IMR-90 (cell line): ENCODE measurements at regions not wholly inside any gene's neighbourhood (a gene's known extent, or its start where the extent isn't known, plus 50 kb on each side); places are given as distances from the start of the nearest gene placed in this dataset.

Experiments used
- ATAC-seq: fragments of 200-7000 bp; cut with Tn5 transposase; 2 replicates; pipeline ENCODE4 v1.9.1; 2020; ENCODE audit warnings: low read depth, mild to moderate bottlenecking, moderate library complexity
- BruUV-seq: library from RNA; stranded (reverse); fragments of 400-500 nt; replicated peaks from 2 replicates; lab custom pipeline; 2021; lab: Mats Ljungman, UMichigan
- CTCF ChIA-PET: fragments of 300-600 bp; formaldehyde crosslinking; extraction: SDS; loops from one replicate; lab custom pipeline; 2021; ENCODE audit warnings: antibody characterized with exemption; lab: Yijun Ruan, JAX
- POLR2A ChIA-PET: fragments of 300-600 bp; sonication (Branson Sonifier 250); formaldehyde crosslinking; loops from one replicate; lab custom pipeline; 2022; ENCODE audit warnings: antibody characterized with exemption; ENCODE audit not compliant: unreplicated experiment; lab: Charles Lee
- DNase-seq: peaks from one replicate; pipeline ENCODE4 v3.0.0; 2013
- H2AFZ ChIP-seq: replicated peaks from 2 replicates; pipeline ENCODE3; 2013; ENCODE audit warnings: low read length, mild to moderate bottlenecking; ENCODE audit not compliant: poor library complexity
- H2AK5ac ChIP-seq: 2 replicates; pipeline ENCODE4 v1.6.1; 2013; ENCODE audit warnings: low read depth, low read length, inconsistent platforms
- H2AK9ac ChIP-seq: replicated peaks from 2 replicates; pipeline ENCODE3; 2013; ENCODE audit warnings: mild to moderate bottlenecking, low read depth, low read length, moderate library complexity; ENCODE audit not compliant: poor library complexity
- H2BK120ac ChIP-seq: 2 replicates; pipeline ENCODE4 v1.6.1; 2013; ENCODE audit warnings: low read depth, low read length, inconsistent platforms
- H2BK15ac ChIP-seq: 3 replicates; pipeline ENCODE4 v1.6.1; 2013; ENCODE audit warnings: low read depth, low read length, inconsistent platforms
- H2BK20ac ChIP-seq: 2 replicates; pipeline ENCODE4 v1.6.1; 2013; ENCODE audit warnings: low read depth, mild to moderate bottlenecking, inconsistent platforms, low read length, moderate library complexity
- H2BK5ac ChIP-seq: 2 replicates; pipeline ENCODE4 v1.6.1; 2013; ENCODE audit warnings: mild to moderate bottlenecking, low read depth, low read length, inconsistent platforms; ENCODE audit not compliant: poor library complexity, severe bottlenecking
- H3K14ac ChIP-seq: replicated peaks from 2 replicates; pipeline ENCODE4 v1.6.1; 2013; ENCODE audit warnings: low read depth, low read length, inconsistent platforms
- H3K18ac ChIP-seq: 2 replicates; pipeline ENCODE4 v1.6.1; 2013; ENCODE audit warnings: low read depth, low read length, control low read depth
- H3K23ac ChIP-seq: 2 replicates; pipeline ENCODE4 v1.6.1; 2013; ENCODE audit warnings: low read depth, low read length, inconsistent platforms
- H3K27ac ChIP-seq: 2 replicates; pipeline ENCODE4 v1.5.1; 2013; ENCODE audit warnings: mild to moderate bottlenecking, control low read depth, low read length; ENCODE audit not compliant: insufficient read depth
- H3K27me3 ChIP-seq: 2 replicates; pipeline ENCODE4 v1.6.1; 2013; ENCODE audit warnings: low read length; ENCODE audit not compliant: control insufficient read depth, insufficient read depth
- H3K36me3 ChIP-seq: 2 replicates; pipeline ENCODE4 v1.6.1; 2013; ENCODE audit warnings: low read length, mixed read lengths; ENCODE audit not compliant: control insufficient read depth, insufficient read depth
- H3K4ac ChIP-seq: 2 replicates; pipeline ENCODE4 v1.6.1; 2013; ENCODE audit warnings: low read depth, low read length, inconsistent platforms
- H3K4me1 ChIP-seq: 2 replicates; pipeline ENCODE4 v1.6.1; 2013; ENCODE audit warnings: low read length, mixed read lengths; ENCODE audit not compliant: control insufficient read depth, insufficient read depth
- H3K4me2 ChIP-seq: 2 replicates; pipeline ENCODE4 v1.6.1; 2013; ENCODE audit warnings: low read depth, mild to moderate bottlenecking, control low read depth, low read length, moderate library complexity
- H3K4me3 ChIP-seq: 2 replicates; pipeline ENCODE4 v1.5.1; 2013; ENCODE audit warnings: low read depth, mild to moderate bottlenecking, control low read depth, low read length, moderate library complexity; ENCODE audit not compliant: insufficient read depth
- H3K56ac ChIP-seq: 2 replicates; pipeline ENCODE4 v1.6.1; 2013; ENCODE audit warnings: low read length, inconsistent platforms; ENCODE audit not compliant: insufficient read depth; ENCODE audit errors: extremely low read depth
- H3K79me1 ChIP-seq, 2 experiments: 2 replicates each; pipeline ENCODE4 v1.6.1; 2013; ENCODE audit warnings: low read length in 2 of 2, inconsistent platforms in 1 of 2, low read depth in 1 of 2
- H3K9ac ChIP-seq: 2 replicates; pipeline ENCODE4 v1.6.1; 2013; ENCODE audit warnings: low read depth, low read length, control low read depth
- H3K9me1 ChIP-seq: 2 replicates; pipeline ENCODE4 v1.6.1; 2013; ENCODE audit warnings: low read length, inconsistent platforms; ENCODE audit not compliant: insufficient read depth
- H3K9me3 ChIP-seq: 2 replicates; pipeline ENCODE4 v1.6.1; 2013; ENCODE audit warnings: low read length; ENCODE audit not compliant: control insufficient read depth, insufficient read depth
- H4K20me1 ChIP-seq: 2 replicates; pipeline ENCODE4 v1.6.1; 2013; ENCODE audit warnings: low read length, inconsistent platforms; ENCODE audit not compliant: insufficient read depth
- H4K5ac ChIP-seq: 2 replicates; pipeline ENCODE4 v1.6.1; 2013; ENCODE audit warnings: mild to moderate bottlenecking, low read depth, low read length, control low read depth
- H4K8ac ChIP-seq, 2 experiments: 2 replicates each; pipeline ENCODE4 v1.6.1; 2013; ENCODE audit warnings: low read depth in 2 of 2, low read length in 2 of 2, control low read depth in 1 of 2, inconsistent platforms in 1 of 2
- H4K91ac ChIP-seq: 2 replicates; pipeline ENCODE4 v1.6.1; 2013; ENCODE audit warnings: low read depth, low read length, inconsistent platforms; ENCODE audit not compliant: insufficient read depth
- BHLHE40 ChIP-seq: fragments of 150-350 bp; IDR thresholded peaks from 2 replicates; pipeline ENCODE4 v1.6.1; 2016; ENCODE audit warnings: mild to moderate bottlenecking, low read depth, low read length
- CEBPB ChIP-seq: IDR thresholded peaks from 2 replicates; pipeline ENCODE4 v1.6.1; 2012; ENCODE audit warnings: low read depth, low read length, improper control_type of control experiment
- CHD1 ChIP-seq: IDR thresholded peaks from 2 replicates; pipeline ENCODE4 v1.6.1; 2012; ENCODE audit warnings: low read depth, low read length, improper control_type of control experiment
- ELK1 ChIP-seq: fragments of 150-350 bp; IDR thresholded peaks from 2 replicates; pipeline ENCODE4 v1.6.1; 2016; ENCODE audit warnings: low read depth, mild to moderate bottlenecking, low read length, moderate library complexity, borderline replicate concordance
- FOS ChIP-seq: fragments of 150-350 bp; IDR thresholded peaks from 2 replicates; pipeline ENCODE4 v1.6.1; 2016; ENCODE audit warnings: low read depth, low read length
- MAFK ChIP-seq: IDR thresholded peaks from 2 replicates; pipeline ENCODE4 v1.6.1; 2012; ENCODE audit warnings: low read depth, low read length, improper control_type of control experiment
- MAZ ChIP-seq: IDR thresholded peaks from 2 replicates; pipeline ENCODE4 v1.6.1; 2012; ENCODE audit warnings: low read depth, mild to moderate bottlenecking, low read length, improper control_type of control experiment, moderate library complexity, borderline replicate concordance
- MXI1 ChIP-seq: IDR thresholded peaks from 2 replicates; pipeline ENCODE4 v1.6.1; 2012; ENCODE audit warnings: low read depth, mild to moderate bottlenecking, low read length, moderate library complexity, borderline replicate concordance
- NFE2L2 ChIP-seq: fragments of 150-350 bp; IDR thresholded peaks from 2 replicates; pipeline ENCODE4 v1.6.1; 2016; ENCODE audit warnings: low read depth, mild to moderate bottlenecking, low read length
- POLR2A ChIP-seq: IDR thresholded peaks from 2 replicates; pipeline ENCODE4 v1.6.1; 2012; ENCODE audit warnings: mild to moderate bottlenecking, low read depth, low read length
- RAD21 ChIP-seq: IDR thresholded peaks from 2 replicates; pipeline ENCODE4 v1.6.1; 2012; ENCODE audit warnings: low read length, improper control_type of control experiment
- RCOR1 ChIP-seq: IDR thresholded peaks from 2 replicates; pipeline ENCODE4 v1.6.1; 2012; ENCODE audit warnings: mild to moderate bottlenecking, low read length, improper control_type of control experiment; ENCODE audit not compliant: insufficient replicate concordance
- RFX5 ChIP-seq: IDR thresholded peaks from 2 replicates; pipeline ENCODE4 v1.8.0; 2012; ENCODE audit warnings: low read depth, mild to moderate bottlenecking, low read length, moderate library complexity
- SMC3 ChIP-seq: fragments of 150-350 bp; IDR thresholded peaks from 2 replicates; pipeline ENCODE4 v1.6.1; 2016; ENCODE audit warnings: low read depth, mild to moderate bottlenecking, antibody characterized with exemption, low read length, moderate library complexity
- USF2 ChIP-seq: fragments of 150-350 bp; IDR thresholded peaks from 2 replicates; pipeline ENCODE4 v1.6.1; 2017; ENCODE audit warnings: mild to moderate bottlenecking, antibody characterized with exemption, low read length, low read depth
- WGBS, 2 experiments: methylation state at CpG; one replicate each; pipeline versions ENCODE4 v1.1.5 to v1.1.7; 2013; ENCODE audit warnings: missing lambda C conversion rate in 2 of 2; ENCODE audit not compliant: insufficient read length in 1 of 2; ENCODE audit errors: extremely low coverage in 2 of 2; 5-methylcytosine and 5-hydroxymethylcytosine counted together
- dilution Hi-C: fragments of 300-500 bp; cut with HindIII; formaldehyde crosslinking; loops from one replicate; pipeline ENCODE4 v1.14.3; 2018; ENCODE audit warnings: low sequenced_read_pairs; ENCODE audit not compliant: unreplicated experiment
- in situ Hi-C: fragments of 300-500 bp; cut with MboI; formaldehyde crosslinking; loops from 3 replicates; pipeline ENCODE4 v1.14.3; 2019; ENCODE audit warnings: low sequenced_read_pairs, inconsistent platforms, mixed read lengths
- intact Hi-C: fragments of 100-400 bp; cut with micrococcal nuclease; formaldehyde crosslinking; loops from 2 replicates; pipeline ENCODE4 v1.10.0; 2022
- TF ChIP-seq, protein P1 (sequence below): conservative IDR thresholded peaks from 2 replicates; pipeline ENCODE4 v1.5.1; 2012; ENCODE audit warnings: mild to moderate bottlenecking, low read depth, low read length, improper control_type of control experiment

DNA sequence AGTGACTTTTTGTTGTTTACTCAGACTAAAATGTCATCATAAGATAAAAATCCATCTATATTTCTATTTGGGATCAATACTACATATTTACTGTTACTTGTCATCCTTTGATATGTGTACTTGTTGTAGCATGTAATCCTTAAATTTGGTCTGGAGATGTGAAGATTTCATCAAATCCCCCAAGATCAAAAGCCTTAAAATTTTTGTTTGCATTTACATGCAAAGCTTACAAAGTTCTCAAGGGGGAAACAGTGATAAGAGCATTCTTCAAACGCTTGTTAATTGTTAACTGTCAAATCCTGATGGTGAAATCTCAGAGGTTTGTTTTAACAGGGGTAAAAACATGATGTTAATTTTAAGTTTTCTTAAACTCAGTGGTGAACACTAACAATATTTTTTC, 84.9 kb upstream of the SKAP2 start:
- H3K36me3 ChIP-seq: no peaks in the 10 kb centered on the region
- no peak overlapping the region for H2BK15ac ChIP-seq
- in situ Hi-C loops: no loop called here
- no peak overlapping the region for H3K4ac ChIP-seq
- H2BK120ac ChIP-seq: no peak overlapping the region
- H3K27me3 ChIP-seq: peaks cover 1% of the 10 kb centered on the region
- H2AK5ac ChIP-seq: no peak overlapping the region
- H2AFZ ChIP-seq: no peak overlapping the region
- H4K20me1 ChIP-seq: no peaks in the 10 kb centered on the region
- ChIA-PET CTCF (interaction anchor here (1.1 to 1.2 kb wide), 2 partner anchors 11 to 17 kb away, joined by 3 to 4 read pairs; no protein-coding TSS in a partner anchor), POLR2A (no interaction called here)
- no peaks in the 10 kb centered on the region for H3K9me3 ChIP-seq
- H3K56ac ChIP-seq: no peak overlapping the region
- no peaks in the 10 kb centered on the region for H3K79me1 ChIP-seq
- no TSS peak for BruUV-seq
- no CpG with 5 or more reads among the region's 1 CpG for WGBS, 2 experiments
- H3K4me3 ChIP-seq: no peak overlapping the region
- no peaks in the 10 kb centered on the region for H3K4me1 ChIP-seq
- H4K8ac ChIP-seq: no peak overlapping the region
- no peak overlapping the region for H3K23ac ChIP-seq
- DNase-seq (no peak), ATAC-seq (no peak)
- H3K14ac ChIP-seq: no peak overlapping the region
- H2AK9ac ChIP-seq: no peak overlapping the region
- H3K18ac ChIP-seq: no peak overlapping the region
- intact Hi-C loops: no loop called here
- no peak overlapping the region for H3K9ac ChIP-seq
- H3K4me2 ChIP-seq: no peak overlapping the region
- no peak overlapping the region for H4K5ac ChIP-seq
- no peak overlapping the region for H4K91ac ChIP-seq
- H3K27ac ChIP-seq: no peak overlapping the region
- no peak overlapping the region for H2BK5ac ChIP-seq
- no peak overlapping the region for H2BK20ac ChIP-seq
- dilution Hi-C loops: no loop called here
- TF ChIP-seq MXI1 (no peak), USF2 (no peak), MAZ (no peak), RFX5 (no peak), SMC3 (no peak), FOS (no peak), RCOR1 (no peak), CEBPB (no peak), RAD21 (no peak), NFE2L2 (no peak), CHD1 (no peak), BHLHE40 (no peak), POLR2A (no peak), ELK1 (no peak), MAFK (no peak)
- TF ChIP-seq, protein P1, sequence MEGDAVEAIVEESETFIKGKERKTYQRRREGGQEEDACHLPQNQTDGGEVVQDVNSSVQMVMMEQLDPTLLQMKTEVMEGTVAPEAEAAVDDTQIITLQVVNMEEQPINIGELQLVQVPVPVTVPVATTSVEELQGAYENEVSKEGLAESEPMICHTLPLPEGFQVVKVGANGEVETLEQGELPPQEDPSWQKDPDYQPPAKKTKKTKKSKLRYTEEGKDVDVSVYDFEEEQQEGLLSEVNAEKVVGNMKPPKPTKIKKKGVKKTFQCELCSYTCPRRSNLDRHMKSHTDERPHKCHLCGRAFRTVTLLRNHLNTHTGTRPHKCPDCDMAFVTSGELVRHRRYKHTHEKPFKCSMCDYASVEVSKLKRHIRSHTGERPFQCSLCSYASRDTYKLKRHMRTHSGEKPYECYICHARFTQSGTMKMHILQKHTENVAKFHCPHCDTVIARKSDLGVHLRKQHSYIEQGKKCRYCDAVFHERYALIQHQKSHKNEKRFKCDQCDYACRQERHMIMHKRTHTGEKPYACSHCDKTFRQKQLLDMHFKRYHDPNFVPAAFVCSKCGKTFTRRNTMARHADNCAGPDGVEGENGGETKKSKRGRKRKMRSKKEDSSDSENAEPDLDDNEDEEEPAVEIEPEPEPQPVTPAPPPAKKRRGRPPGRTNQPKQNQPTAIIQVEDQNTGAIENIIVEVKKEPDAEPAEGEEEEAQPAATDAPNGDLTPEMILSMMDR: no peak
- no peaks in the 10 kb centered on the region for H3K9me1 ChIP-seq
